Activated CD8-positive, alpha-beta memory T cell treated with anti-CD3 and anti-CD28 coated beads for 48 hours (primary cell): ENCODE measurements at regions not wholly inside any gene's neighbourhood (a gene's known extent, or its start where the extent isn't known, plus 50 kb on each side); places are given as distances from the start of the nearest gene placed in this dataset.
"Not testable (repeated sequence)": the region's sequence is repeated elsewhere in the genome, so short reads cannot be mapped to it uniquely, and the experiment has no call there.

Experiments
- DNase-seq, 3 experiments: peaks; one replicate each; pipeline ENCODE4 v3.0.0-alpha.2; 2020; ENCODE audit warnings: low read depth in 2 of 3, low spot score in 2 of 3

GRCh38 chr2:83331810-83332209 lies 1127.3 kb downstream of the SUCLG1 start:
- DNase-seq: no peak

GRCh38 chr2:83323038-83323437 lies 1136.0 kb downstream of the SUCLG1 start:
- no peak for DNase-seq

- no peak for DNase-seq
Observed at GRCh38 chr2:83320053-83320452, 1139.0 kb downstream of the SUCLG1 start.

GRCh38 chr2:83305758-83306378 lies 1153.2 kb downstream of the SUCLG1 start:
- DNase-seq: no peak

- DNase-seq: no peak
Observed at GRCh38 chr2:83291083-83291482, 1168.0 kb downstream of the SUCLG1 start.

GRCh38 chr2:83282841-83283240 lies 1176.2 kb downstream of the SUCLG1 start:
- no peak for DNase-seq

- DNase-seq: no peak
Observed at GRCh38 chr2:83282043-83282795, 1176.9 kb downstream of the SUCLG1 start.

- no peak for DNase-seq
Observed at GRCh38 chr2:83280391-83280790, 1178.7 kb downstream of the SUCLG1 start.

- no peak for DNase-seq
Observed at GRCh38 chr2:83273322-83273721, 1185.8 kb downstream of the SUCLG1 start.

- no peak for DNase-seq
Observed at GRCh38 chr2:83261591-83262136, 1197.4 kb downstream of the SUCLG1 start.

- no peak for DNase-seq
Observed at GRCh38 chr2:83253848-83254247, 1205.2 kb downstream of the SUCLG1 start.

GRCh38 chr2:83251321-83251872 lies 1207.7 kb downstream of the SUCLG1 start:
- DNase-seq: no peak

GRCh38 chr2:83245806-83246537 lies 1213.1 kb downstream of the SUCLG1 start:
- DNase-seq: not testable (repeated sequence)

- no peak for DNase-seq
Observed at GRCh38 chr2:83240611-83241010, 1218.5 kb downstream of the SUCLG1 start.

- DNase-seq: no peak
Observed at GRCh38 chr2:83238111-83238510, 1221.0 kb downstream of the SUCLG1 start.

GRCh38 chr2:83234246-83234645 lies 1224.8 kb downstream of the SUCLG1 start:
- no peak for DNase-seq

- DNase-seq: no peak
Observed at GRCh38 chr2:83233781-83234180, 1225.3 kb downstream of the SUCLG1 start.

- no peak for DNase-seq
Observed at GRCh38 chr2:83233326-83233725, 1225.8 kb downstream of the SUCLG1 start.

- DNase-seq: no peak
Observed at GRCh38 chr2:83229443-83229842, 1229.6 kb downstream of the SUCLG1 start.

- no peak for DNase-seq
Observed at GRCh38 chr2:83224591-83225200, 1234.4 kb downstream of the SUCLG1 start.

- DNase-seq: no peak
Observed at GRCh38 chr2:83221258-83221657, 1237.8 kb downstream of the SUCLG1 start.
